Activated CD4-positive, alpha-beta T cell treated with anti-CD3 and anti-CD28 coated beads, Interleukin-2, amount 50 U/mL, for 48 hours (primary cell): ENCODE measurements at regions not wholly inside any gene's neighbourhood (a gene's known extent, or its start where the extent isn't known, plus 50 kb on each side); places are given as distances from the start of the nearest gene placed in this dataset.
"Not testable (repeated sequence)": the region's sequence is repeated elsewhere in the genome, so short reads cannot be mapped to it uniquely, and the experiment has no call there.

Experiments used
- DNase-seq, 2 experiments: peaks; one replicate each; pipeline ENCODE4 v3.0.0-alpha.2; 2020

GRCh38 chr16:6708576-6709215 lies 623.9 kb upstream of the RBFOX1 start:
- no peak for DNase-seq

DNA sequence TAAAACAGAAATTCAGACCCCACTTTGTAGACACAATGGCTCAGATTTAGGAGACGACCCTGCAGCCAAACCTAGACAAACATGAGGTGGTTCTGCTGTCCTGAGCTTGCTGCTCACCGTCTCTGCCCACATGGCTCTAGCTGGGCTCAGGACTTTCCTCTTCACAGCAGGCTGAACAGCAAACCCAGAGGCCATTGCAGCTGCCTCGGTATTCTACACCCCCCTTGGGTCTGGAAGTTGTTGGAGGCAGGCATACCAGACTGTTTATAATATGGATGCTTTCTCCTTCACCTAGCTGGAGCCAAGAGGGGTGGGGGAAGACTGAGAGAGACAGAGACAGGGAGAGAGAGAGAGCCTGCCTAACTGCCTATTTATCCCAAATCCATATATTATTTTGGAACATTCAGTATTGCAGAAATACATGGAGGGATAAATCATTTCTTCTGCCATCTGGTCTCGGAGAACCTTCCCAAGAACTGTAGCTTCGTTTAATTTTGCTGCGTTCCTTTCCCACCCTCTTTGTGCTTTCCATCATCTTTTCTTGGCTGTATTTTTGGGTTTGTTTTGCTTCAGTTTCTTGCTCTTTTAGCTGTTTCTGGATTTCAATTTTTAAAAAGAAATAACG lies 628.2 kb upstream of the RBFOX1 start:
- DNase-seq, result no peak

GRCh38 chr16:6701096-6701495 lies 631.5 kb upstream of the RBFOX1 start:
- DNase-seq, result no peak

DNA sequence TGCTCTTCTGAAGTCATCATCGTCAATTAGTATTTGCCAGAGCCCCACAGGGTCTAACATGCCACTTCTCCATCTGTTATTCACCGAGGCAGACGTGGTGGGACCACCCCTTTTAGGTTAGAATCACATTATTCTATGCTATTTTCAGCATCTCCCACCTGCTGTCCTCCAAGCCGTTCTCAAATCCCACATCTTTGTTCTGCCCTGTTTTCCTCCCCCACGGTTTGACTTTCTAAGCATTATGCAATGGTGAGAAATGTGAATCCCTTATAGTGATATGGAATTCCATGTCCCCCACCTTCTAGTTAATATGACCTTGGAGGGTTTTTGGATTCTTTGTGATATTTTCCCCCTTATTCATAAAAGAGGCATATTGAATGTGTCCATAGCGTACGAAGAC lies 634.1 kb upstream of the RBFOX1 start:
- no peak for DNase-seq

DNA sequence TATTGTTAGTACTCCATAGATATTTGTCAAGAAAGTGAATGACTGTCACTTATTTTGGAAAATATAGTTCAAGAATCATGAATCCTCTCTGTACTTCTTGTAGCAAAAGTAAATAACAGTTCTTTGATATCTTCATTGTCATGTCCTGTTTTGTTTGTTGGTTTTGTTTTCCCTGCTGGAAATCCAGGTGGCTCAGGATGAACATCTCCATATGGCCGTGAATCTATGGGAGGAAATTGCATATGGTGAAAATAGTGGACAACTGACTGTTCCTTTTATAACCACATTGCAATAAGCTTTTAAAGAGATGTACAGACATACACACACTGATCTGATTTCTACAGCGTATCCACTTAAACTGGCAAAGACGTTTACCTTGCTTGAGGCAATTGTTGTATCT lies 637.0 kb upstream of the RBFOX1 start:
- DNase-seq, result no peak

- no peak for DNase-seq
These were observed 638.0 kb upstream of the RBFOX1 start for GRCh38 chr16:6694636-6695035.

DNA sequence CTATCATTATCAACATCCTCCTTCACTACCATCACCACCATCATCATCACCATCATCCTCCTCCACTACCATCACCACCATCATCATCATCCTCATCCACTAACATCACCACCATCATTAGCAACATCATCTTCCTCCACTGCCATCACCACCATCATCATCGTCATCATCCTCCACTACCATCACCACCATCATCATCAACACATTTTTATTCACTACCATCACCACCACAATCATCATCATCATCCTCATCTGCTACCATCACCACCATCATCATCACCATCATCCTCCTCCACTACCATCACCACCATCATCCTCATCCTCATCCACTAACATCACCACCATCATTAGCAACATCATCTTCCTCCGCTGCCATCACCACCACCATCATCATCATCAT lies 639.2 kb upstream of the RBFOX1 start:
- not testable (repeated sequence) for DNase-seq

DNA sequence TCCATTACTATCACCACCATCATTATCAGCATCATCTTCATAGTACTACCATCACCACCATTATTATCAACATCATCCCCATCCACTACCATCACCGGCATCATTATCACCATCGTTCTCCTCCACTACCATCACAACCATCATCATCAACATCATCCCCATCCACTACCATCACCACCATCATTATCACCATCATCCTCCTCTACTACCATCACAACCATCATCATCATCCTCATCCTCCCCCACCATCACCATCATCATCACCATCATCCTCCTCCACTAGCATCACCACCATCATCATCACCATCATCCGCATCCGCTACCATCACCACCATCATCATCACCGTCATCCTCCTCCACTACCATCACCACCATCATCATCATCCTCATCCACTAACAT lies 639.8 kb upstream of the RBFOX1 start:
- no peak for DNase-seq

DNA sequence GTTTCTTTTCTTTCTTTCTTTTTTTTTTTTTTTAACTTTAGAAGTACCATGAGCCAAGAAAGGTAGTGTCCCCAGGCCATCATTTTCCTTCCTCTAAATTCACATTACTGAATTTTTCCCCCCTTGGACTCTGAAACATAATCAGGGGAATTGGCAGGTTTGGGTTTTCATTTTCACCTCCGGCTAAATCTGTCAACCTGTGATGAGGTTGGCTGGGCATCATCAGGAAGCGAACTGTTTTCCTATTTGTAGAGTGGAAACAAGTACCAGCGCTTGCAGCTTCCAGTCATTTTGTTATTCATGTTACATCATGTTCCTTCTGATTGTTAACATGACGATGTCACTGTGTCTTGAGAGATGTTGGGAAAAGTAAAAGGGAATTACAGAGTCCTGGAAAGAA lies 641.9 kb upstream of the RBFOX1 start:
- DNase-seq, result no peak

DNA sequence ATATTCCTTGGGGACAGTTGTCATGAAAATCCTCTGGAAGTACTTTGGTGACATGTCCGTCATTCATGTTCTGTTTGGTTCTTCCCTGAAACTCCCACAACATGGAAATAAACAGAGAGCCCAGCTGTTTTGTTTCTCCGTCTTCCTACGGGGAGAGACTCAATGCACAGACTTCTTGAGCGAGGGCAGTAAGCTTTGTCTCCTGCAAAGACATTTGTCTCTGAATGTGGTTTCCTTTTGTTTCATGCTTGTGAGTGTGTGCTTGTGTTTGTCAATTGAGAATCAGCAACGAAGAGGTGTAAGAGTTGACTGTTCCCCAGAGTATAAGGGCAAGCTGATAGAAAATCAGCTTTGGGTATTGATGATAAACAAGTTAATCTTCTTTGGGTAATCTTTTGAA lies 643.0 kb upstream of the RBFOX1 start:
- no peak for DNase-seq

DNA sequence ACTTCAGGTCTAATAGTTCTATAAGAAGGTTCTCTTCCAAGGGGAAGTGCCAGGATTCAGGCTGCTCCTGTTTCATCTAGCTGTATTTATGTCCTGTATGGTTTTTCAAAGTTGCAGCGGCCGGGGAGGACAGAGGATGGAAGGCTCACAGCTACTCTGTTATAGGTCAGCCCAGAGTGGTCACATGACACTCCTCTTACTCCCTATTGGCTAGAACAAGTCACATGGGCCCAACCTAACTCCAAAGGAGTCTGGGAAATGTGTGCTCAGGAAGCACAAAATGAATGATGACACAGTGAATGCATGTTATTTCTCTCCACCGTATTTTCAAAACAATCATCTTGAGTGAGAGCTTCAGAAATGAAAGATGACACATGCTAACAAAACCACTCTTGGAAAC lies 645.1 kb upstream of the RBFOX1 start:
- no peak for DNase-seq

- DNase-seq, result peak; percentile 0 to 8
These were observed 648.5 kb upstream of the RBFOX1 start for GRCh38 chr16:6684076-6684673.

- DNase-seq, result peak; percentile 18 to 29
These were observed 650.4 kb upstream of the RBFOX1 start for GRCh38 chr16:6682142-6682811.

DNA sequence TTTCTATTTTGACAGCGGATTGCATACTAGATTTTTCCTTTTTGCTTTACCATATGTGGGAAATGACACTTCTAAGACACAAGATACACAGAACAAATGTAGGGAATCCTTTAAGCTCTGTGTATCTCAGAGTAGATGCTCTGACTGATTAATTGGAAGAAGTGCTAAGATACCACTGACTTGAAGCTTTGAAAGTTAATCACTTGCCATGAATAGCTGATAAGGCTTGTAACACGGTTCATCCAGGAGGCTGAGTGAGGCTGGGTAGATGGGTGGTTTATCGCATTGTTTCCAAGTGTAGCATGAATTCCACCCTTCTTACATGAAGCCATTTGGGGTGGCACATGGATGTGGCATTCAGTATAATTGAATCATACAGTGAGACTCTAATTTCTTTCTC lies 654.1 kb upstream of the RBFOX1 start:
- no peak for DNase-seq

GRCh38 chr16:6674071-6674470 lies 658.6 kb upstream of the RBFOX1 start:
- no peak for DNase-seq

GRCh38 chr16:6672507-6672906 lies 660.1 kb upstream of the RBFOX1 start:
- DNase-seq, result no peak

DNA sequence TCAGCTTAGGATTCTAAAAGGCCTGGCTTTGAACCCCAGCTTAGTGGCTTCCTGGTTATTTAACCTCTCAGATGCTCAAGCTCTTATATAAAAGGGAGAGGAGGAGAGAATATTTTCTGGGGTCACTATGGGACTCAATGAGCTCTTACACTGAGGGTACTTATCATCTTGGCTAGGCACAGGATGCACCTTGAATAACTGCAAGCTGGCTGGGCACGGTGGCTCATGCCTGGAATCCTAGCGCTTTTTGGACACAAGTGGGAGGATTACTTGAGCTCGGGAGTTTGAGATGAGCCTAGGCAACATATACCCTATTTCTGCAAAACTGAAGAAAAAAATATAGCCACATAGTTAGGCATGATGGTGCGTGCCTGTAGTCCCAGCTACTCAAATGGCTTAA lies 665.3 kb upstream of the RBFOX1 start:
- no peak for DNase-seq

- no peak for DNase-seq
These were observed 667.5 kb upstream of the RBFOX1 start for GRCh38 chr16:6665126-6665525.

GRCh38 chr16:6663668-6664067 lies 669.0 kb upstream of the RBFOX1 start:
- DNase-seq, result no peak

DNA sequence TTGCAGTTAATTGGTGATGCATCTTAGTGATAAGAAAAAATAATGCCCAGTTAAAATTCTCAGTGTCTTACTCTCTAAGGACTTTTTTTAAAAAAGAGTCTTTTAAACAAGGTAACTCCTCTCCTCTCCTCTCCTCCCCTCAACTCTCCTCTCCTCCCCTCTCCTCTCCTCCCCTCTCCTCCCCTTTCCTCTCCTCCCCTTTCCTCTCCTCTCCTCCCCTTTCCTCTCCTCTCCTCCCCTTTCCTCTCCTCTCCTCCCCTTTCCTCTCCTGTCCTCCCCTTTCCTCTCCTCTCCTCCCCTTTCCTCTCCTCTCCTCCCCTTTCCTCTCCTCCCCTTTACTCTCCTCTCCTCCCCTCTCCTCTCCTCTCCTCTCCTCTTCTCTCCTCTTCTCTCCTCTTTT lies 675.9 kb upstream of the RBFOX1 start:
- DNase-seq, result no peak

DNA sequence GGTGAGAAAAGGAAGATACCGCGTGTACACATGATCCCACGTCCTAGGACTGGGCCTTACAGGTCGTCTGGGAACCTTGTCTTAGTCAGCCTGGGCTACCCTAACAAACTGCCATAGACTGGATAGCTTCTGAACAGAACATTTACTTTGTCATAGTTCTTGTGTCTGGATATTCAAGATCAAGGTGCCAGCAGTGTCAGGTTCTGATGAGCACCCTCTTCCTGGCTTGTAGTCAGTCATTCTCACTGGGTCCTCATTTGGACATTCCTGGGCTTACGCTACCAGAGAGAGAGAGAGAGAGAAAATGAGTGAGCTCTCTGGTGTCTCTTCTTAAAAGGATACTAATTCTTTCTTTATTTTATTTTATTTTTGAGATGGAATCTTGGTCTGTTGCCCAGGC lies 685.8 kb upstream of the RBFOX1 start:
- no peak for DNase-seq

- DNase-seq, result no peak
These were observed 686.7 kb upstream of the RBFOX1 start for GRCh38 chr16:6645768-6646568.

DNA sequence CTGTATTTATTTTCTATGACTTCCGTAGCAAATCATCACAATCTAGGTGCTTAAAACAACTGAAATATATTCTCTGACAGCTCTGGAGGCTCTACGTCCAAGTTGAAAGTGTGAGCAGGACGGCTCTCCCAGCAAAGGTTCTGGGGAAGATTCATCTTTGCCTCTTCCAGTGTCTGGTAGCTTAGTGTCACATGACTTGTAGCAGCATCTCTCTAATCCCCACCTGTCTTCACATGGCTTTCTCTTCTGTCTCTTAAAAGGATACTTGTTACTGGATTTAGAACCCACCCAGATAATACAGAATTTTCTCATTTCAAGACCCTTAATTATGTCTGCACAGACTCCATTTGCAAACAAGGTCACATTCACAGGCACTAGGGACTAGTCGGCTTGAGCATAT lies 687.7 kb upstream of the RBFOX1 start:
- no peak for DNase-seq
